ENCODE measurements at regions not wholly inside any gene's neighbourhood (a gene's known extent, or its start where the extent isn't known, plus 50 kb on each side); places are given as distances from the start of the nearest gene placed in this dataset.

- no peak for DNase-seq (ENCODE audit: low read depth in 2 of 2)
Observed at GRCh38 chr3:34011171-34012101, 213.0 kb downstream of the PDCD6IP start.

- DNase-seq (ENCODE audit: low read depth in 2 of 2): no peak
Observed at GRCh38 chr3:34012102-34012461, 213.7 kb downstream of the PDCD6IP start.

GRCh38 chr3:34013818-34014570, 215.6 kb downstream of the PDCD6IP start:
- no peak for DNase-seq (ENCODE audit: low read depth in 2 of 2)

GRCh38 chr3:34015204-34016142, 217.0 kb downstream of the PDCD6IP start:
- DNase-seq (ENCODE audit: low read depth in 2 of 2): no peak

- no peak for DNase-seq (ENCODE audit: low read depth in 2 of 2)
Observed at GRCh38 chr3:34016925-34017587, 218.6 kb downstream of the PDCD6IP start.

- no peak for DNase-seq (ENCODE audit: low read depth in 2 of 2)
Observed at GRCh38 chr3:34017757-34018156, 219.3 kb downstream of the PDCD6IP start.

GRCh38 chr3:34019158-34019557, 220.7 kb downstream of the PDCD6IP start:
- DNase-seq (ENCODE audit: low read depth in 2 of 2): no peak

- no peak for DNase-seq (ENCODE audit: low read depth in 2 of 2)
Observed at GRCh38 chr3:34020170-34020569, 221.7 kb downstream of the PDCD6IP start.

- DNase-seq (ENCODE audit: low read depth in 2 of 2): no peak
Observed at GRCh38 chr3:34020726-34021680, 222.6 kb downstream of the PDCD6IP start.

- DNase-seq (ENCODE audit: low read depth in 2 of 2): no peak
Observed at GRCh38 chr3:34022147-34022546, 223.7 kb downstream of the PDCD6IP start.

- no peak for DNase-seq (ENCODE audit: low read depth in 2 of 2)
Observed at GRCh38 chr3:34024447-34025240, 226.2 kb downstream of the PDCD6IP start.

GRCh38 chr3:34033839-34034238, 235.4 kb downstream of the PDCD6IP start:
- no peak for DNase-seq (ENCODE audit: low read depth in 2 of 2)

- no peak for DNase-seq (ENCODE audit: low read depth in 2 of 2)
Observed at GRCh38 chr3:34034840-34035239, 236.4 kb downstream of the PDCD6IP start.

- no peak for DNase-seq (ENCODE audit: low read depth in 2 of 2)
Observed at GRCh38 chr3:34035775-34036174, 237.3 kb downstream of the PDCD6IP start.

- no peak for DNase-seq (ENCODE audit: low read depth in 2 of 2)
Observed at GRCh38 chr3:34037260-34037659, 238.8 kb downstream of the PDCD6IP start.

GRCh38 chr3:34038131-34038530, 239.7 kb downstream of the PDCD6IP start:
- no peak for DNase-seq (ENCODE audit: low read depth in 2 of 2)

GRCh38 chr3:34046154-34046553, 247.7 kb downstream of the PDCD6IP start:
- DNase-seq (ENCODE audit: low read depth in 2 of 2): no peak

GRCh38 chr3:34053626-34054025, 255.2 kb downstream of the PDCD6IP start:
- DNase-seq (ENCODE audit: low read depth in 2 of 2): no peak

- no peak for DNase-seq (ENCODE audit: low read depth in 2 of 2)
Observed at GRCh38 chr3:34056181-34056910, 257.9 kb downstream of the PDCD6IP start.

Data from stimulated activated CD8-positive, alpha-beta memory T cell treated with anti-CD3 and anti-CD28 coated beads, Interleukin-15, amount 100 ng/mL, for 48 hours (primary cell).